T-helper 1 cell (primary cell): ENCODE measurements at regions not wholly inside any gene's neighbourhood (a gene's known extent, or its start where the extent isn't known, plus 50 kb on each side); places are given as distances from the start of the nearest gene placed in this dataset.

Experiments
- DNase-seq, 5 donors: peaks; one replicate each; pipeline ENCODE4 v3.0.0-alpha.2; 2012 to 2020

DNA sequence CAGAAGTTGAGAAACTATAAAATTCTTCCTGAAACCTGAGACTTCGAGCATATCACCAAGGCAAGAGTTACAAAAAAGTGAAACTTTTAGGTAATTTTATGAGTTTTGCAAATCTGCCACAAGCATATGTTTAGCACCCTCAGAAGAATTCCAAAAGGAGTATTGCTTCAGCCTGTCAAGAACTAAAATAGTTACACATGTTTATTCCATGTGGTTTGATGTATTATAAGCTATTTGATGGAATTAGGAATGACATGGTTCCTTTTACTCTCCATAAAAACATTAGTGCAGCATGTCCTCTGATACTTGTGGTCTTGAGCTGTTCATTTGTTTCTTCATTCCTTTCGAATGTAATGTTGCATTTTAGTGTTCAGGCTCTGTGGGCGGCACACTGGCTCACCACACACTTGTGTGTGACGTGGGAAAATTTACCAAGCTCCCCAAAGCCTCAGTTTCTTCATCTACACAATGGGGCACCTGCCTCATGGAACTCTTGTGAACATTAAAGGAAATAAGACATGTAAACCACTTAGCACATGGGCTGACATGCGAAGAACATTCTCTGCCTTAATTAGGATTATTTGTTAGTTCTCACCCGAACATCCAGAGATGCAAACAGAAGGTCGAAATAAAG is 204.2 kb upstream of the FOXF1 start:
- no peak for DNase-seq

DNA sequence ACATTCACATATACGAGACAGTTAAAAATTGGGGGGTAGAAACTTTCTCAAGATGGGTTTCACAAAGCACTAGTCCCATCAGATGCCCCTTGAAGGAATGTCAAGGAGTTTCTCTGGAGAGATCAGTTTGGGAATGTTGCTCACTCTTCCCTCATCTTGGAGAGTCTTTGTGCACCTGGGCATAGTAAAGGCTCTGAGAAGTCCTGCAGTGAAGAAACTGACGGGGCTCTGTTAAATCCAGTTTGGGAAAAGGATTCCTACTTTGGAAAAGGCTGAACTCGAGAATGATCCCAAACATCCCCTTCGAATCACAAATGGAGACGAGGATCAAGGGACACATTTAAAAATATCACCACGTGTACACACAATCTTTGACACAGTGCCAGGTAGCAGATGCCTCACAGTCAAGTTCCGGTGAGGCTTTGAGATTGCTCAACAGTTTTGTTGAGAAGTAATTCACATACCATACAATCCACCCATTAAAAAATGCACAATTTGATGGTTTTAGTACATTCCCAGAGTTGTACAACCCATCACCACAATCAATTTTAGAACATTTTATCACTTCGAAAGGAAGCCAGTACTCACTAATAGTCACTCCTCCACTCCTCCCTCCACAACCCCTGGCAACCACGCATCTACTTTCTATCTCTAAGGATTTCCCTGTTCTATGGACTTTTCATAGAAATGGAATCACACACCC is 203.4 kb upstream of the FOXF1 start:
- DNase-seq: no peak

DNA sequence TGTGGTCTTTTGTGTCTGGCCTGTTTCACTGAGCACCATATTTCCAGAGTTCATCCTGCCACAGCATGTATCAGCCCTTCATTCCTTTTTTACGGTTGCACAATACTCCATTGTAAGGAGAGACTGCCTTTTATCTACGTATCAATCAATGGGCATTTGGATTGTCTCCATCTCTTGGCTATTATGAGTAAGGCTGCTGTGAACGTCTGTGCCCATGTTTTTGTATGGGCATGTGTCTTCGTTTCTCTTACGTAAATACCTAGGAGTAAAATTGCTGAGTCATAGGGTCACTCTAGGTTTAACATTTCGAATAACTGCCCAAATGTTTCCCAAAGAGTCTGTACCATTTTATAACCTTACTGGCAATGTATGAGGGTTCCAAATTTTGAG is 202.8 kb upstream of the FOXF1 start:
- DNase-seq: no peak

GRCh38 chr16:86308514-86308913 is 201.8 kb upstream of the FOXF1 start:
- DNase-seq: no peak

DNA sequence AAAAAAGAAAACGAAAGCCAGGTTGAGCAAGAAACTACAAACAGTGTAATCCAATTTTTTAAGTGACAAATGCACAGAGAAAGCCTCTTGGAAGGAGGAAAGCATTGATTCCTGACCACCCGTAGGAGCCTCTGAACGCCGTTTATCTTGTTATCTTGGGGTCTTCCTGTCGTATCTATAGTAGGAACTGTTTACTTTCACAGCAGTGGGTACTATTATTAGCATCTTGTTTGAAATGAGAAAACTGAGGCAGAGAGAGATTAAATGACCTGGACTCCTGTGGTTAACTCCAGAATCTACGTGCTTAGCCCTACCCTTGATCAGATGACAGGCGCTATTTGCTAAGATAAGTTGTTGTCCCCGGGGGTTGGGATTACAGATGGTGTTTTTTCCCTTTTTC is 196.7 kb upstream of the FOXF1 start:
- DNase-seq: no peak

GRCh38 chr16:86314402-86315025 is 195.8 kb upstream of the FOXF1 start:
- no peak for DNase-seq

GRCh38 chr16:86316967-86317812 is 193.1 kb upstream of the FOXF1 start:
- no peak for DNase-seq

- no peak for DNase-seq
Measured at GRCh38 chr16:86317813-86318650, 192.3 kb upstream of the FOXF1 start.

- DNase-seq: no peak
Measured at GRCh38 chr16:86319585-86320236, 190.6 kb upstream of the FOXF1 start.

GRCh38 chr16:86320237-86320595 is 190.1 kb upstream of the FOXF1 start:
- DNase-seq: no peak

DNA sequence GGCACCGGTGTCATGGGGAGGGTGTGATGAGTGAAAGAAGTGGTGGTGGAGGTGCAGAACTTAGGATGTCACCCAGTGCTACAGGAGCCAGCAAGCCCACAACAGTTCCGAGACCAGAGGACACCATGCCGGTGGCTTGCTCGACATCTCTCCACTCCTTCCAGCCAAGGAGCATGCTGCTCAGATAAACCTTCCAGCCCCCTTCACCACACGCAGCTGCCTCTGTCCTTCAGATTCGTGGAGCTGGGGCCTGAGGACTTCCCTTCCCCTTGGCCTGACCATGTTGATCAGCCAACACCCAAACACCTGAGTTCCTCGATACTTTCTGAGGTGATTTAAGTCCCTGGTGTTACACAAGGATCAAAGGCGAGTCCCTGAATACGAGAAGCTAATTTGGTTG is 188.8 kb upstream of the FOXF1 start:
- no peak for DNase-seq

- no peak for DNase-seq
Measured at GRCh38 chr16:86322283-86322682, 188.0 kb upstream of the FOXF1 start.

DNA sequence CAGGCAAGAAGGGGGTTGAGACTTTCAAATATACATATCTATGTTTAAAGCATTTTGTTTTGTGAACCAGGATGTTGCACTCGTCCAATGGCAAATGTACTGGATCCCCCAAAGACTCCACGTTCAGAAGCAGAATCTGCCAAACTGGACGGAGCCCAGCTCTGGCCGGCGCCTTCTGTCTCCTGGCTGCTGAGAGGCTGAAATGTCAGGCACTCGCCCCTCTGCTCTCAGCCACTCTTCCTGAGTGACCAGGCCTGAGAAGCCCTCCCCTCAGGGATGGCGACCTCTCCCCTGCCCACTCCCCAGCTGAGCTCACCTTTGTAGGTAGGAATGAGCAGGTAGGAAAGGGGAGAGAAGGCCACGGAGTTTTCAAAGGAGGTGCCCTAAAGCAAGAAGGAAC is 187.5 kb upstream of the FOXF1 start:
- DNase-seq: no peak

- no peak for DNase-seq
Measured at GRCh38 chr16:86324320-86324719, 186.0 kb upstream of the FOXF1 start.

DNA sequence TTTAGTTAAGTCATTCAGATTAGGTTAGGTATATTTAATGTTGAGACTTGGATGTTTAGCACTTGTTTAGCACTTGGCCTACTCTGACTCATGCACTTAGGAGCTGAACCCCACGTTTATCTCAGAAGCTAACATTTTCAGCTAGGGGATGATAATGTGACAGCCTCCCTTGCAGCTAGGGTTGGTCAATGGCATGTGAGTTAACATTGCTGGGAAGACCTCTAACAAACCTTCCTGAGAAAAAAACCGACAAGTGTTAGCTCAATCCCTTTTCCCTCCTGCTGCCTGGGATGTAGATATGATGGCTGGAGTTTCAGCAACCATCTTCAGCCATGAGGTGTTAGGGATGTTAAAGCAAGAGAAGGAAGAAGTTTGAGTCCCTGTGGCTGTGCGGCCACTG is 185.0 kb upstream of the FOXF1 start:
- no peak for DNase-seq

- no peak for DNase-seq
Measured at GRCh38 chr16:86325895-86326294, 184.4 kb upstream of the FOXF1 start.

GRCh38 chr16:86327321-86327720 is 183.0 kb upstream of the FOXF1 start:
- DNase-seq: no peak

- no peak for DNase-seq
Measured at GRCh38 chr16:86330906-86331305, 179.4 kb upstream of the FOXF1 start.

- no peak for DNase-seq
Measured at GRCh38 chr16:86334079-86334635, 176.2 kb upstream of the FOXF1 start.

DNA sequence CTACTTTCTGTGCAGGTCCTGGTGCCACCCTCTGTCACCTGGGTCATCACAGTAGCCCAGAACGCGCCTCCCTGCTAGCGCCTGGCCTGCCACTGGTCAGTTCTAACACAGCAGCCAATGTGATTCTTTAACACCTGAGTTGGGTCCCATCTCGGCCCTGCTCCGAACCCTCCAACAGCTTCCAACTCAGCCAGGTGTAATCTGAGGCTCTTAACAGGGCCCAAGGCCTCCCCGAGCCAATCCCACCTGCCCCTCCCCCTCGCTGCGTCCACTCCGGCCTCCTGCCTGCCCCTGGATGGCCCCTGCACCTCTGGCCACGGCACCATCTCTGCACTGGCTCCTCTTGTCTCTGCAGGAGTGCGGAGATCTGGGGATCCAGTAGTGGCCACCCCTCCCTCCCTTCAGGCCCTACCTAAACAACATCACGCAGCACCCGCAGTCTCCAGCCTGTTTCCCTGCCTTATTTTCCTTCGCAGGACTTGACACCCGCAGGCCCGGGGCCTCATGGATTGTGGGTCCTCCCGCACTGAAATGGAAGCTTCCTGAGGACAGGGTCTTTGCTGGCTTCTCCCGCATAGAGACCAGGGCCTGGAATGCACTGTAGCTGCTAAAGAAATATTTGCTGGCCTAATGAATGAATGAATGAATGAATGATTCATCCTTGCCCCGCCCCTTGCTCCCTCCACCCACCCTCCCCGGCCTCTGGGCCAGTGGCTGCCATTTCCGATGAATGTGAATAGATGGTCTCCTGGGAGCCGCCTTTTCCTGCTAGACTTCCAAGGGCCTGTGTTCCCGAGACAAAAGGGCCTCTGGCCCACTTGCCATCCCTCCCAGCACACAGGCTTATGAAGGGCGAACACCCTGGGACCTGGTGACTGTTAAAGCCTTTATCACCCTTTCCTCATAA is 174.8 kb upstream of the FOXF1 start:
- DNase-seq: no peak

DNA sequence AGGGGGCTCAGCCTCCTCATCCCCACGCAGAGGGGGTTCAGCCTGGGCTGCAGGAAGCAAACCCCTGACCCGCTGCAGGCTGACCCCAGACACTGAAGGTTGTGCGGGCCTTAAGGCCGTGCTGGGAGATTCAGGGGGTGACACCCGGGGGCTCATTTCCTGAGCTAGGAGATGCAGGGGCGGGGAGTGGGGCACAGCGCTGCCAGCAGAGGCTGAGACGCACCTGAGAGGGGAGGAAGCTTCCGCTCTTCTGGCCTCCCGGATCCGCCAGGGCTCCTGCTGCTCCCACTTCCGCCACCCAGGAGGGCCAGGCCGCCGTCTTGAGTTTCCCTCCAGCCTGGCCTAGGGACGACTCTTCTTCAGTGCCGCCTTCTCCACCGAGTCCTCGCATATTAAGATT is 173.2 kb upstream of the FOXF1 start:
- no peak for DNase-seq
